GM08714 (cell line): ENCODE measurements at regions not wholly inside any gene's neighbourhood (a gene's known extent, or its start where the extent isn't known, plus 50 kb on each side); places are given as distances from the start of the nearest gene placed in this dataset.

Experiments used
- H3K4me3 ChIP-seq: fragments of 200-500 bp; sonication (Bioruptor generic); 2 replicates; pipeline ENCODE4 v1.5.1; 2014; ENCODE audit warnings: mild to moderate bottlenecking, low read length, inconsistent platforms
- ZNF274 ChIP-seq: IDR thresholded peaks from 2 replicates; pipeline ENCODE4 v1.6.1; 2012; ENCODE audit warnings: mild to moderate bottlenecking, low read depth, low read length

DNA sequence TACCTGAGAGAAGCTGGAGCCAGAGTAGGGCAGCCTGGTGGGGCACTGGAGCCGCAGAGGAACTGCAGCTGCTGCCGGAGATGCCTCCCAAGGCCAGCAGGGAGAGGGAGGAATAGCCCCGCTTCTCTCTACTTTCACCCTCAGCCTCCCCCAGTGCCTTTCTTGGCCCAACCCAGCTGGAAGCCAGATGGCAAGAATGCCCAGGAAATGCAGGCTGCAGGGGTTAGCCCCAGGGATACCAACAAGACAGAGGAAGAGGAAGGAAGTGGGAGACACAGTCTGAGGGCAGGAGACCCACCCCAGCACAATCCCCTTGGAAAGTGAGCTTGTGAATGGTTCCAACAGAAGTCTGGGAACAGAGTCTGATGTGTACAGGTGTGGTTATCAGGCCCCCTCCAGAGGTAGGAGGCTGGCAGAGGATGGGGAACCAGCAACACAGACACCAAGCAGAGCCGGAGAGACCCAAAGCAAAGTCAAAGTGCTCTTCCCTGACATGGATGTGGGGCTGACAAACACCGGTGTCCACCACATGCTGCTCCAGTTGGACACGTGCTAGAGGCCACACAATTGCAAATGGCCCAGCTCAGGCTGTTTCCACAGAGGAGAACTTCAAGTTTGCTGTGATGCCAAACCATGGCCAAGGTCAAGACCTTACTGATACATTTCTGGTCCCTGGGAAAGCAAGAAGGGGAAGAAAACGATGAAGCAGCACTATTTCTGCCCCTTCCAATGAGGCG lies 418.8 kb upstream of the PROK2 start:
- no peak overlapping the region for H3K4me3 ChIP-seq
- TF ChIP-seq ZNF274 = no peak

- H3K4me3 ChIP-seq = no peak overlapping the region
- TF ChIP-seq ZNF274 = no peak
Measured at GRCh38 chr3:72203105-72203504, 418.2 kb upstream of the PROK2 start.

DNA sequence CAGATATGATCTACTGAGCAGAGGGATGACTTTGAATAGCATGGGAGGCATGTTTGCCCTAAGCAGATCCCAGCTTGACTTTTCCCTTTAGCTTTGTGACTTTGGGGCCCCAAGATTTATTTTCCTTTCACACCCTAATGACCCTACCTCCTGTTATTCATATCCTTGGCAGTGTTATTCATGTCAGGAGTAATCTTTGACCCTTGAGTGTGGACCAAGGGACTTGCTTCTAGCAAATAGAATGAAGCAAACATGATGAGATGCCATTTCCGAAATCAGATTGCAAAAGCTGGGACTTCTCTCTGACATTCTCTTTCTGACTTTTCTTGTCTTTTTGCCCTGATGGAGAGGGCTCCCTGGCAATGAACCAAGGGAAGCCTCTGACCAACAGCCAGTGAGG lies 415.4 kb upstream of the PROK2 start:
- H3K4me3 ChIP-seq = no peak overlapping the region
- TF ChIP-seq ZNF274 = no peak

DNA sequence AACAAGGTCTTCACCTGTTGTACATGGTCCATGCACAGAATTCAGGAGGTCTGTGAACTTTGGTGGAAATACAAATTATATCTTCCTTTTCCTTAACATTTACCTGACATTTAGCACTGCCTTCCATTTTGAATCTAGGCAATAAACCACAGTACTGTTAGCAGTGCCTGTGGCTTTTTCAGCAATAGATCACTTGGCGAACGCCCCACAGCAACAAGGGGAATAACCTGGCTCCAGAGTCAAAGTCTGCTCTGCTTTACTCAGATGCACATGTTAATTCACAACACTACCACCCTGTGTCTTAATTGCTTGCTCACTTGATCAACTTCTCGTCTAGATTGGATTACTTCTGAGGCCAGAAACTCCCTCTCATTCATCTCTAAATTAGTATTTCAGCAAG lies 414.6 kb upstream of the PROK2 start:
- H3K4me3 ChIP-seq = no peak overlapping the region
- TF ChIP-seq ZNF274 = no peak

- no peak for TF ChIP-seq ZNF274
- no peak overlapping the region for H3K4me3 ChIP-seq
Measured at GRCh38 chr3:72196377-72196929, 411.5 kb upstream of the PROK2 start.

- H3K4me3 ChIP-seq = no peak overlapping the region
- no peak for TF ChIP-seq ZNF274
Measured at GRCh38 chr3:72195895-72196294, 410.9 kb upstream of the PROK2 start.

- TF ChIP-seq ZNF274 = no peak
- H3K4me3 ChIP-seq = no peak overlapping the region
Measured at GRCh38 chr3:72194458-72194857, 409.5 kb upstream of the PROK2 start.

GRCh38 chr3:72193771-72194430 lies 409.0 kb upstream of the PROK2 start:
- no peak overlapping the region for H3K4me3 ChIP-seq
- no peak for TF ChIP-seq ZNF274

DNA sequence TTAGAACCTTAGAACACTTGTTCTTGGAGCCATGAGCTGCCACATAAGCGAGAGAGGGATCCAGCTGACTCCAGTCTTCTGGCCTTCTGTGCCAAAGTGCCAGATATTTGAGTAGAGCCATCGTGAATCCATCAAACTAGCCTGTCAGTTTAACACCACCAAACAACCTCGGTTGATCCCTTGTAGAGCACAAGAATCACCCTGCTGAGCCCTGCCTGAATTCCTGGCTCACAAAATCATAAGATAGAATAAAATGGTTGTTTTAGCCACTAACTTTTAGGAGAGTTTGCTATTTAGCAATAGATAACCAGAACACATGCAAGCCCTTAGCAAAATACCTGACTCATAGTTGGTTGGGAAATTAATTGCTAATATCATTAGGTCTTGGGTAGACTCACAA lies 407.6 kb upstream of the PROK2 start:
- TF ChIP-seq ZNF274 = no peak
- H3K4me3 ChIP-seq = no peak overlapping the region

GRCh38 chr3:72191209-72191960 lies 406.4 kb upstream of the PROK2 start:
- H3K4me3 ChIP-seq = no peak overlapping the region
- TF ChIP-seq ZNF274 = no peak

DNA sequence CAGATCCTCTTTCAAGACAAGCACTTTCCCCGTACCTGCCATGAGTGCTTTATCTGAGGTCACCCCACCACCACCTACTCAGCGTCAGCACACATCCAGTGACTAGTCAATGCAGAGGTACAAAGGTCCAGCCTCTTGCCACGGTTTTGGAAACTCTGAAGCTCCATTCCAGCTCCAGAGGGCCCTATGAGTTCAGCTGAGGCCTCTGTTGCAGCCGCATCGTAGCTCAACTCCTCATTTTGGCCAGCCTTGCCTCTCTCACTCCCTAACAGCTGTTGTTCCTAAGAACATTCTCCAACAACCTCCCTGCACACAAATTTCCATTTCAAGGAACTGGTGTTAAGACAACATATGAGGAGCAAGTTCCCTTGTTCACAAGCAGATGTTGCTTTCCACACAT lies 405.1 kb upstream of the PROK2 start:
- no peak overlapping the region for H3K4me3 ChIP-seq
- no peak for TF ChIP-seq ZNF274

GRCh38 chr3:72189339-72189738 lies 404.4 kb upstream of the PROK2 start:
- no peak overlapping the region for H3K4me3 ChIP-seq
- TF ChIP-seq ZNF274 = no peak

GRCh38 chr3:72188536-72188935 lies 403.6 kb upstream of the PROK2 start:
- TF ChIP-seq ZNF274 = no peak

DNA sequence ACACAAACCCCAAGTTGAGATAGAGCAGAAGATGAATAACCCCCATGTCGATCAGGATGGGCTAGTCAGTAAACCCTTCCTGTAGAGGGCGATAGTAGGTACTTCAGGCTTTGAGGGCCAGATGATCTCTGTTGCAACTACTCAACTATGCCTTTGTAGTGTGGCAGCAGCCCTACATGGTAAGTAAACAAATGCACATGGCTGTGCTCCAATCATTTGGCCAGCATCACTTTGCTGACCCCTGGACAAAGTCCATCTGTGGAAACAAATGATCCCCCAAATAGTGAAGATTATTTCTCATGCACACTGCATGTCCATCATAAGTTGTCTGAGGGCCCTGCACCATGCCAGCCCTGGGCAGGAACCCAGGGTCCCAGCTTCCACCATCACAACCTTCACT lies 402.2 kb upstream of the PROK2 start:
- no peak for TF ChIP-seq ZNF274

More at GRCh38 chr3:72188536-72188935, 403.6 kb upstream of the PROK2 start:
- H3K4me3 ChIP-seq = no peak overlapping the region

More for the DNA sequence above, 402.2 kb upstream of the PROK2 start:
- H3K4me3 ChIP-seq = no peak overlapping the region
